H9 (cell line): ENCODE measurements at regions not wholly inside any gene's neighbourhood (a gene's known extent, or its start where the extent isn't known, plus 50 kb on each side); places are given as distances from the start of the nearest gene placed in this dataset.

ENCODE experiments used
- DNase-seq: peaks from one replicate; pipeline ENCODE4 v3.0.0-alpha.2; 2017
- H2AFZ ChIP-seq: one replicate; pipeline ENCODE4 v1.6.1; 2013; ENCODE audit warnings: mild to moderate bottlenecking, low read length, control low read depth, moderate library complexity
- H2AK5ac ChIP-seq: 2 replicates; pipeline ENCODE4 v1.6.1; 2013; ENCODE audit warnings: low read length, control low read depth, mixed read lengths; ENCODE audit not compliant: insufficient read length
- H2BK120ac ChIP-seq: one replicate; pipeline ENCODE4 v1.6.1; 2013; ENCODE audit warnings: low read depth, mild to moderate bottlenecking, low read length, control low read depth, inconsistent platforms; ENCODE audit not compliant: poor library complexity, severe bottlenecking
- H2BK12ac ChIP-seq: 2 replicates; pipeline ENCODE4 v1.6.1; 2013; ENCODE audit warnings: low read length, control low read depth, mixed read lengths, low read depth; ENCODE audit not compliant: insufficient read length
- H2BK15ac ChIP-seq: 2 replicates; pipeline ENCODE4 v1.6.1; 2013; ENCODE audit warnings: low read depth, low read length, control low read depth
- H2BK20ac ChIP-seq: one replicate; pipeline ENCODE4 v1.6.1; 2013; ENCODE audit warnings: low read depth, mild to moderate bottlenecking, low read length, control low read depth, inconsistent platforms; ENCODE audit not compliant: poor library complexity, severe bottlenecking
- H2BK5ac ChIP-seq: 2 replicates; pipeline ENCODE4 v1.6.1; 2013; ENCODE audit warnings: low read length, control low read depth, mixed read lengths; ENCODE audit not compliant: insufficient read length
- H3K14ac ChIP-seq: 2 replicates; pipeline ENCODE4 v1.6.1; 2013; ENCODE audit warnings: low read length, control low read depth; ENCODE audit not compliant: insufficient read depth
- H3K18ac ChIP-seq: 2 replicates; pipeline ENCODE4 v1.6.1; 2013; ENCODE audit warnings: low read depth, mild to moderate bottlenecking, mixed read lengths, low read length, control low read depth; ENCODE audit not compliant: insufficient read length
- H3K23ac ChIP-seq: 2 replicates; pipeline ENCODE4 v1.6.1; 2013; ENCODE audit warnings: low read length, control low read depth, mixed read lengths, low read depth; ENCODE audit not compliant: insufficient read length
- H3K23me2 ChIP-seq: 2 replicates; pipeline ENCODE4 v1.6.1; 2013; ENCODE audit warnings: low read depth, mild to moderate bottlenecking, mixed read lengths, low read length, control low read depth; ENCODE audit not compliant: insufficient read length, poor library complexity, severe bottlenecking
- H3K27ac ChIP-seq: 2 replicates; pipeline ENCODE4 v1.5.1; 2013; ENCODE audit warnings: low read length, control low read depth, mixed read lengths, low read depth; ENCODE audit not compliant: insufficient read length
- H3K27me3 ChIP-seq: 2 replicates; pipeline ENCODE4 v1.6.1; 2013; ENCODE audit warnings: low read length, control low read depth, inconsistent platforms; ENCODE audit not compliant: insufficient read depth
- H3K4ac ChIP-seq: 2 replicates; pipeline ENCODE4 v1.6.1; 2013; ENCODE audit warnings: low read depth, mild to moderate bottlenecking, control low read depth, inconsistent platforms, low read length, moderate library complexity
- H3K4me1 ChIP-seq: 2 replicates; pipeline ENCODE4 v1.6.1; 2013; ENCODE audit warnings: low read length, control low read depth, inconsistent platforms; ENCODE audit not compliant: insufficient read depth
- H3K4me2 ChIP-seq: 2 replicates; pipeline ENCODE4 v1.6.1; 2013; ENCODE audit warnings: low read length, control low read depth, mixed read lengths; ENCODE audit not compliant: insufficient read length, insufficient read depth
- H3K56ac ChIP-seq: 2 replicates; pipeline ENCODE4 v1.6.1; 2013; ENCODE audit warnings: low read depth, mild to moderate bottlenecking, mixed read lengths, low read length, control low read depth; ENCODE audit not compliant: insufficient read length
- H3K79me1 ChIP-seq: 2 replicates; pipeline ENCODE4 v1.6.1; 2013; ENCODE audit warnings: low read depth, mild to moderate bottlenecking, moderate library complexity, low read length, control low read depth, inconsistent platforms; ENCODE audit not compliant: insufficient read depth, poor library complexity, severe bottlenecking
- H3K79me2 ChIP-seq: 2 replicates; pipeline ENCODE4 v1.6.1; 2013; ENCODE audit warnings: low read length, control low read depth, inconsistent platforms; ENCODE audit not compliant: insufficient read depth
- H3K9ac ChIP-seq: 2 replicates; pipeline ENCODE4 v1.6.1; 2013; ENCODE audit warnings: low read length, control low read depth, mixed read lengths; ENCODE audit not compliant: insufficient read length; ENCODE audit errors: extremely low read depth
- H3K9me3 ChIP-seq: one replicate; pipeline ENCODE4 v1.6.1; 2013; ENCODE audit warnings: low read depth, low read length, inconsistent platforms; ENCODE audit not compliant: control insufficient read depth
- H3T11ph ChIP-seq: one replicate; pipeline ENCODE4 v1.6.1; 2013; ENCODE audit warnings: mild to moderate bottlenecking, low read length, control low read depth, inconsistent platforms
- H4K20me1 ChIP-seq: one replicate; pipeline ENCODE4 v1.6.1; 2013; ENCODE audit not compliant: control insufficient read depth, insufficient read length, insufficient read depth
- H4K5ac ChIP-seq: 2 replicates; pipeline ENCODE4 v1.6.1; 2013; ENCODE audit warnings: low read depth, mild to moderate bottlenecking, mixed read lengths, low read length, control low read depth; ENCODE audit not compliant: insufficient read length
- H4K8ac ChIP-seq: replicated peaks from 2 replicates; pipeline ENCODE4 v1.6.1; 2013; ENCODE audit warnings: low read length, control low read depth, mixed read lengths, low read depth; ENCODE audit not compliant: insufficient read length
- H4K91ac ChIP-seq: 2 replicates; pipeline ENCODE4 v1.6.1; 2013; ENCODE audit warnings: low read depth, mild to moderate bottlenecking, moderate library complexity, mixed read lengths, low read length, control low read depth; ENCODE audit not compliant: insufficient read length
- H3K27ac Mint-ChIP-seq, 3 experiments: 2 replicates in 2 of 3; 3 replicates in 1 of 3; pipeline ENCODE4 v1.8.0; 2020 to 2021; ENCODE audit warnings: mixed read lengths in 3 of 3, mild to moderate bottlenecking in 1 of 3, moderate library complexity in 1 of 3
- H3K27me3 Mint-ChIP-seq: 2 replicates; pipeline ENCODE4 v1.8.0; 2021; ENCODE audit warnings: low read depth, mild to moderate bottlenecking, moderate library complexity, mixed read lengths
- H3K36me3 Mint-ChIP-seq, 3 experiments: 2 replicates in 2 of 3; 3 replicates in 1 of 3; pipeline ENCODE4 v1.8.0; 2020 to 2021; ENCODE audit warnings: low read depth in 3 of 3, mixed read lengths in 3 of 3; ENCODE audit not compliant: insufficient read depth in 1 of 3
- H3K4me1 Mint-ChIP-seq, 2 experiments: 2 replicates each; pipeline ENCODE4 v1.8.0; 2020; ENCODE audit warnings: mixed read lengths in 2 of 2
- H3K4me3 Mint-ChIP-seq, 2 experiments: 2 replicates in 1 of 2; 3 replicates in 1 of 2; pipeline ENCODE4 v1.8.0; 2020 to 2021; ENCODE audit warnings: mild to moderate bottlenecking in 2 of 2, mixed read lengths in 2 of 2, moderate library complexity in 1 of 2
- H3K9me3 Mint-ChIP-seq, 2 experiments: 2 replicates in 1 of 2; 3 replicates in 1 of 2; pipeline ENCODE4 v1.8.0; 2020; ENCODE audit warnings: mild to moderate bottlenecking in 2 of 2, mixed read lengths in 2 of 2, moderate library complexity in 1 of 2
- CTCF ChIP-seq: fragments of 200-600 bp; sonication (generic); conservative IDR thresholded peaks from 3 replicates; pipeline ENCODE4 v1.8.0; 2021; ENCODE audit warnings: antibody characterized with exemption, mild to moderate bottlenecking
- WGBS: extraction: QIAGEN DNeasy Blood & Tissue Kit; methylation state at CpG from one replicate; pipeline ENCODE4 v1.1.7; 2013; ENCODE audit warnings: missing lambda C conversion rate, low lambda C conversion rate, mixed read lengths; ENCODE audit not compliant: insufficient read length; ENCODE audit errors: extremely low coverage; 5-methylcytosine and 5-hydroxymethylcytosine counted together

- H4K91ac ChIP-seq: no peak overlapping the region
- no peaks in the 10 kb centered on the region for H3K27me3 Mint-ChIP-seq
- H3K9ac ChIP-seq: no peak overlapping the region
- no peak overlapping the region for H3K4me2 ChIP-seq
- no peaks in the 10 kb centered on the region for H3K27me3 ChIP-seq
- H2BK15ac ChIP-seq: no peak overlapping the region
- no peak overlapping the region for H2BK120ac ChIP-seq
- H3K4me3 Mint-ChIP-seq: no peak overlapping the region
- H3K27ac ChIP-seq: no peak overlapping the region
- no peak overlapping the region for H2BK5ac ChIP-seq
- H4K8ac ChIP-seq: no peak overlapping the region
- DNase-seq: no peak
- H4K20me1 ChIP-seq: no peaks in the 10 kb centered on the region
- H2BK12ac ChIP-seq: no peak overlapping the region
- H3K18ac ChIP-seq: no peak overlapping the region
- no peaks in the 10 kb centered on the region for H3K23me2 ChIP-seq
- no peak overlapping the region for H3K27ac Mint-ChIP-seq
- no CpG with 5 or more reads among the region's 1 CpG for WGBS
- H3K79me1 ChIP-seq: no peaks in the 10 kb centered on the region
- no peak overlapping the region for H2AFZ ChIP-seq
- H3K9me3 ChIP-seq: no peaks in the 10 kb centered on the region
- no peak overlapping the region for H3K4ac ChIP-seq
- H4K5ac ChIP-seq: no peak overlapping the region
- H3K14ac ChIP-seq: no peak overlapping the region
- no peaks in the 10 kb centered on the region for H3K36me3 Mint-ChIP-seq
- H3K4me1 ChIP-seq: no peaks in the 10 kb centered on the region
- TF ChIP-seq CTCF: no peak
- H3K56ac ChIP-seq: no peak overlapping the region
- H2AK5ac ChIP-seq: no peak overlapping the region
- no peak overlapping the region for H2BK20ac ChIP-seq
- no peaks in the 10 kb centered on the region for H3K9me3 Mint-ChIP-seq
- no peaks in the 10 kb centered on the region for H3K79me2 ChIP-seq
- no peak overlapping the region for H3T11ph ChIP-seq
- no peak overlapping the region for H3K23ac ChIP-seq
- H3K4me1 Mint-ChIP-seq: peaks cover 5 to 9% of the 10 kb centered on the region in 2 experiments
These were observed 83.5 kb upstream of the ADGRL2 start for GRCh38 chr1:81717230-81717629.
